ENCODE measurements at regions not wholly inside any gene's neighbourhood (a gene's known extent, or its start where the extent isn't known, plus 50 kb on each side); places are given as distances from the start of the nearest gene placed in this dataset.

DNA sequence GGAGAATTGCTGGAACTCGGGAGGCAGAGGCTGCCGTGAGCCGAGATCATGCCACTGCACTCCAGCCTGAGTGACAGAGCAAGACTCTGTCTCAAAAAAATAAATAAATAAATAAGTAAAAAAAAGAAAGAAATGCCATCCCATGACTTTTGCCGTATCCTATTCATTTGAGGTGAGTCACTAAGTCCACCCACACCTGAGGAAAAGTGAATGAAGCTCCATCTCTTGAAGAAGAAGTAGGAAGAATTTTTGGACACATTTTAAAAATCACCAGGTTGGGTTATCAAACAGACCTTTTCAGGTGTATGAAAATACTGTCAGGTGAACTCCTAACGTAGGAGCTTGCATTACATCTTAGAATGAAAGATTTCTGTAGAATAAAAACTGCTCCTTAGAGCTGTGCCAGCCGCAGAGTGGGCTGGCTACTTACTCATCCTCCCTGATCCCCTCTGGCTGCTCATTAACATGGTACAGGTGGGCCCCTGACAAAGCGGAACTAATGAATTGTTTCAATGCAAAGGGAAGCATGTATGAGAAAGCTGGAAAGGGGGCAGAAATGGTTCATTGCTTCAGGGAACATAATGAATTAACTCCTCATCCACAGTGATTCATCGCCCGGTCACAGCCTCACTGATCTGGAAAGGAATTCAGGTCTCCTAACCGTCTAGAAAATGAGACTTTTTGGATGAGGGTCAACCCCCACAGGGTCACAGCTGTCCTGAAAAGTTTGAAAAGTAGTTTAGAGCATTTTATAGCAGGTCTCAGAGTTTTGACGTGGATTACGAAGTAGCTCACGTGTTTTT, 191.4 kb downstream of the SPP2 start:
- DNase-seq: peak in 1 of 2 experiments; percentile 17

DNA sequence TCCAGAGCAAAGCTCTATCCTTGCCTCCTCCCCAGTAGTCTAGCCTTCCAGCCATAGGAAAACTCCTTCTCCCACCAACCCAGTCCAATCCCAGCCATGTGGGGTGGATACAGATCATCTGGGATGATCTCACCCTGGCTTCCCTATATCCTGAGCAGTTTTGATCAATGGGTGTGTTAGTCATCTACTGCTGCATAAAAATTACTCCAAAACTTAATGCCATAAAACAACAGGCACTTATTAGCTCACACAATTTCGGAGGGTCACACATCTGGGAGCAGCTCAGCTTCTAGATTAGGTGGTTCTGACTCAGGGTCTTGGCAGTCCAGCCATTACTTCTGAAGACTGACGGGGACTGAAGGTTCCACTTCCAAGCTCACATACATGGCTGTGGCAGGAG, 190.4 kb downstream of the SPP2 start:
- DNase-seq: no peak

DNA sequence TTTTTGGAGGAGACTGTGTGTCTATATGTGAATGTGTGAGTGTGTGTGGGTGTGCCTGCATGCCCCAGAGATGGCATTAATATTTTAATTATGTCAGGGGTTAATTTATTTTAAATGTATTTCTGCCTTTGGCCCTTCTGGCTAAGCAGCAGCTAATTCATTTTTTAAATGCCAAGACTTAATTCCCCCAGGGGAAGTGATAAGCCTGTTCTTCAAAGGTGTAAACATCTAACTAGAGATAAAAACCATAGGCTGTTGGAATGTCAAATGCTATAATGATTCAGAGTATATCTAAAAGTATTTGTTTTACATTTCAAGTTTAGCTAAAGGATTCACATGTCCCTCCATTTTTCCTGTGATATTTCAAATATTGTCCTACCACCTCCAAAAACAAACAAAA, 184.7 kb downstream of the SPP2 start:
- no peak for DNase-seq

GRCh38 chr2:234231460-234231859, 181.0 kb downstream of the SPP2 start:
- DNase-seq: no peak

DNA sequence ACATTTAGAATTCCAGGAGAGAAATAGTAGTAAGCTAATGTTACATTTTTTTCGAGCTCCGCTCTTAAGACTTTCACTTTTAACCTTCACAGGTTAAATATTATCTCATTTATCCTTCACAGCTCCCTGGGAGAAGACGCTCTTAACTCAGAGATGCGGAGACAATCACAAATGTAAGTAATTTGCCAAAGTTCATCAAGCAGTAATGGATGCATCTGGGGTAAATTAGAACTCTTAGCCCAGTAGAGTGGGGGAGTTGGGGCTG, 168.5 kb downstream of the SPP2 start:
- DNase-seq: no peak

DNA sequence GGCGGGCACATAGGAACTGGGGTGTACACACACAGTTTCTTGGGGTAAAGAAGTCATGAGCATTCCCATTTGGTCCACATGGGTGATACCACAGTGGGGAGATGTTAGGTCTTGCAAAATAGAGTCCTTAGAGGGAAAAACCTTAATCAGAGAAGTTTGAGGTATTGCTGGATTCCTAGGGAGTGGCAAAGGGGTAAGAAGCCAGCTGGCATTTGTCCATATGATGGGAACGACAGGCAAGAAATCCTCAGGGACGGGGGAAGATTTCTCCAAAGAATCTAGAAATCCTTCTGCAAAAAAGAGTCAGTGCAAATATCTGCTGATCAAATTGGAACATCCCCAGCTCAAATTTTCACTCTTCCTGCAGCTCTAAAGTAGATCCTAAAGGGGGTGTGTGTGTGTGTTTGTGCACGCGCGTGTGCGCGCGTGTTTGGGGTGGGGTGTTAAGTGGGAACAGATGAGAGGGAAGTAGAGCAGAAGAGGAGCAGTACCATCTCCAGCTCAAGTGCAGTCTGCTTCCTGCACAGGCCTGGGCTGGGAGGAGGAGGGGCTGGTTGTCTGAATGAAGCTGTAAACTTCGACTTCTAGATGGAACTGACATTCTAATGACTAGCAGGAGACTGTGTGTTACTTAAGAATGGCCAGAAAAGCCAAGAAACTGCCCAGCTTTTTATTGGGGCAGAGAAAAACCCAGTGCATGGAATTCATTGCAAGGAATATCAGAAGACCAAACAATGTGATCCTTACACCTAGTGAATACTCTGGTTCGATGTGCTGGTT, 168.0 kb downstream of the SPP2 start:
- DNase-seq: no peak

DNA sequence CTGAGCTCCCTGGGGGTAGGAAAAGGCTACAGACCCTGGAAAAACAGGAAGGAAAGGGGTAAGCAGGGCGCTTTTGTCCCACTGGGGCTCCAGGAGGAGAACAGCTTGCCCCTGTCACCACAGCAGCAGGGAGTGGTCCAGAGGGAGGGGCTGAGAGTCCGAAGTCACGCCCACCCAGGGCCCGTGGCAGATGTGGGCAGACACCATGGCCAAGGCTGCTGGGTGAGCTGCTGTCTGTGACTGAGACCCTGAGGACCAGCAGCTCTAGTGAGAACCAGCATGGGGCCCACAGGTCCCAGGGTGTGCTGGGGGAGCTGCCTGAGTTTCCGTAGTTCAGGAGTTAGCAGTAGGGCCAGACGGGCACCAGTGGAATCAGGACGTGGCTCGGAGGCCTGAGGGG, 162.0 kb downstream of the SPP2 start:
- DNase-seq: no peak

DNA sequence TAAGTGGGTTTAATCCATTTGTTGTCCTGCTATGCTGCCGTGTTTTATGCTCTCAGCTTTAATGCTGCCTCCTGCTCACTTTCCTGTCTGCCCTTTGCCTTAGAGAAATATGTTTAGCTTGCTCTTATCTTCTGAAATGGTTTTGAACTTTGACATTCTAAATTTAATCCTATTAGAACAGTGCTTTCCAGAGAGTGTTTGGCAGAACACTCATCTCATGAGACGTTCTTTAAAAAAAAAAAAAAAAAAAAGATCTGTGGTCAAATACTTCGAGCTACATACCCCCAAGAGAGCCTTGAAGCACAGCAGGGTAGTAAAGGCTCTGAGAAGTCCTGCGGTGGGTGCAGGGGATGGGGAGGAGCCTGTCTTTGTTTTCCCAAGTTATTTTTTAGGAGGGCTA, 161.3 kb downstream of the SPP2 start:
- no peak for DNase-seq

GRCh38 chr2:234206738-234207137, 156.2 kb downstream of the SPP2 start:
- no peak for DNase-seq

DNA sequence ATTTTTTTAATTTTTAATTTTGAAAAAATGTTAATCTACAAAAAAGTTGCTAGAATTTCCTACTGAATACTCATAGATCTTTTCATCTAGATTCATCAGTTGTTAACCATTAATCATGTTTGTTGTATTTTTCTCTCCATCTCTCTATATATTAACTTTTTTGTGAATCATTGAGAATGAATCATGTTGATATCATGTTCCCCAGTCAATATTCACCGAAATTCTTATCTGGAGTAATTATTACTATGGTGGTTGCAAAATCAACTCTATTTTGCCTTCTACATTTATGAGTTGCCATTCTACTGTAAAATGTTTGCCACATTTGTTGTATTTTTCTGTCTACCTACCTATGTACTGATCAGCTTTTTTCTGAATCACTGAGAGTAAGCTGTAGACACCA, 154.0 kb downstream of the SPP2 start:
- no peak for DNase-seq

GRCh38 chr2:234203135-234203984, 152.9 kb downstream of the SPP2 start:
- peak; percentile 79 to 95 for DNase-seq

DNA sequence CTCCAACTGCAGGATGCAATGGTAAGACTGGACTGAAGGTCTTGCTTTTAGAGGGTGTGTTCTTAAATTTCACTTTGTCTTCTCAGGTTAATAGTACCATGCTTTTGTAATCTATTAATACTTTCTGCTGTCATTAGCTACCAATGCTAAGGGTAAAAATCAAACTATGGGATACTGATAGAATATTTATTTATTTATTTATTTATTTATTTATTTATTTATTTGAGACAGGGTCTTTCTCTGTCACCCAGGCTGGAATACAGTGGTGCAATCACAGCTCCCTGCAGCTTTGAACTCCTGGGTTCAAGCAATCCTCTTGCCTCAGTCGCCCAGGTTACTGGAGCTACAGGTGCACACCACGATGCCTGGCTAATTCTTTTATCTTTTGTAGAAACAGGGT, 152.1 kb downstream of the SPP2 start:
- DNase-seq: no peak

DNA sequence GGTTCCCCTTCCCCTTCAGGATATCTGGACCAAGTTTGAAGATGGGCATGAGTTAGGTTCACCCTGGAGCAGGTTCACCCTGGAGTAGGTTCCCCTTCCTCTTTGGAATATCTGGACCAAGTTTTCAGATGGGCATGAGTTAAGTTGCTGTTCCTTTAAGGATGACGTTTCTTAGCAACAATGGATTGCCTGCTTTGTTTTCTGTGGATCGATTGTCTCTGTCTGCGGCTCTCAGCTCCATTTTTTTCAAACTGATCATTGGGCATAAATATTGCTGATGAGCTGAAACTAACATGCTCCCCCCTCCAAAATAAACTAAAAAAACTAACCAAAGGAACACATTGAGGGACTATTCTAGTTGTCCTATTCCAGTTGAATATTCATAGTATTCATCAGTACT, 149.5 kb downstream of the SPP2 start:
- no peak for DNase-seq

DNA sequence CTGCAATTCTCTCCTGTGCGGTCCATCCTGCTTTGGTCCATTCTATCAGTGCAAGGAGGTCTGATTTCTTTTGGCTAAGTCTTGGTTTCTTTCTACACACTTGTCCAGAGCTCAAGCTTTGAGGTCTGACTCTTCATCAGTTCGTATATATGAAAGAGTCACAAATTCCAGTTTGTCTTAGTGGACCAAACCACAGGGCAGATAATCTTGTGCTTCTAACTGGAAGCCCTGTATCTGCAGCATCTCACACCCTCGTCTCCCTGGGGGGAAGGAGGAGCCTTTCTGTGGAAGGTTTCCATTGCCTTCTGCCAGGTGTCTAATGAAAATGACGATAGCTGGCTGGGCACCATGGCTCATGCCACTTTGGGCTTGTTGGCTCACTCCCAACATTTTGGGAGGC, 148.5 kb downstream of the SPP2 start:
- no peak for DNase-seq

DNA sequence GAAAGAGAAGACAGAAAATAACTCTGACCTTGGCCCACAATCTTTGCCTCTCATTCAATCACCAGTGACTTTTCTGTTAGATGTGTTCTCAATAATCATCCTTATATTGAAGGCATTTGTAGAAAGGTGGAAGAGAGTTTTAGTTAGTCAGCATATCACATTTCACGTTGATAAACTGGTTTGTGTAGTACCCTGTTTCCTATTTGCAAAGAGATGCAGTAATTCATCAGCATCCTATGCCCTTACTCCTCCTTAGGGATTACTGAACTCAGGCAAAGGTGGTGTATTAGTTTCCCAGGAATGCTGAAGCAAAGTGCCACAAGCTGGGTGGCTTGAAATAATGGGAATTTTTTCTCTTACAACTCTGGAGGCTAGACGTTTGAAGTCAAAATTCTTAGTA, 145.0 kb downstream of the SPP2 start:
- DNase-seq: no peak

GRCh38 chr2:234193977-234194563, 143.6 kb downstream of the SPP2 start:
- DNase-seq: no peak

- no peak for DNase-seq
Observed at GRCh38 chr2:234191819-234192407, 141.4 kb downstream of the SPP2 start.

GRCh38 chr2:234189786-234190300, 139.3 kb downstream of the SPP2 start:
- no peak for DNase-seq

DNA sequence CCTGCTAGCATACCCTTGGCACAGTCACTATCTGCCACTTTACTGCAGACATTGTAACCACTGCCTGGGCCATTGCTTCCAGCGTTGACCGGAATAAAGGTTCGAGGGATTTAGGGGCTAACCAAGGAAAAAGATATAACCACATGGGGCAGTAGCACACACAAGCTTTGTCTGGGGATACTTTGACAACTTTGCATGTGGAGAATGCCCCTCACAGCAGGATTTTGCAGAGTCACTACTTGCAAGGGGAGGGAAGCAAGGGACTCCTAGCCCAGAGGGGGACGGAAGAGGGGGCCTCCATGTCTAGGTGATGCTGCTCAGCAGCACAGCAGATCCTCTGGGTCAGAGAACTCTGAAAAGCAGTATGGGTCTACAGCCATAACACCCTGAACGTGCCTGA, 138.7 kb downstream of the SPP2 start:
- no peak for DNase-seq

- DNase-seq: no peak
Observed at GRCh38 chr2:234187646-234188174, 137.2 kb downstream of the SPP2 start.

- DNase-seq: no peak
Observed at GRCh38 chr2:234181121-234181520, 130.6 kb downstream of the SPP2 start.

GRCh38 chr2:234179031-234179363, 128.5 kb downstream of the SPP2 start:
- DNase-seq: no peak

All from SW 1271 (cell line).